Neural progenitor cell (in vitro differentiated cells): ENCODE measurements at regions not wholly inside any gene's neighbourhood (a gene's known extent, or its start where the extent isn't known, plus 50 kb on each side); places are given as distances from the start of the nearest gene placed in this dataset.

Source experiments
- EZH2 ChIP-seq: fragments of 200-600 bp; sonication (generic); IDR thresholded peaks from 2 replicates; pipeline ENCODE4 v1.6.1; 2017; ENCODE audit warnings: antibody characterized with exemption, mild to moderate bottlenecking, moderate library complexity
- TF ChIP-seq, protein P1 (sequence below): fragments of 200-600 bp; sonication (generic); IDR thresholded peaks from 2 replicates; pipeline ENCODE4 v1.5.1; 2017; ENCODE audit warnings: antibody characterized with exemption, mild to moderate bottlenecking

DNA sequence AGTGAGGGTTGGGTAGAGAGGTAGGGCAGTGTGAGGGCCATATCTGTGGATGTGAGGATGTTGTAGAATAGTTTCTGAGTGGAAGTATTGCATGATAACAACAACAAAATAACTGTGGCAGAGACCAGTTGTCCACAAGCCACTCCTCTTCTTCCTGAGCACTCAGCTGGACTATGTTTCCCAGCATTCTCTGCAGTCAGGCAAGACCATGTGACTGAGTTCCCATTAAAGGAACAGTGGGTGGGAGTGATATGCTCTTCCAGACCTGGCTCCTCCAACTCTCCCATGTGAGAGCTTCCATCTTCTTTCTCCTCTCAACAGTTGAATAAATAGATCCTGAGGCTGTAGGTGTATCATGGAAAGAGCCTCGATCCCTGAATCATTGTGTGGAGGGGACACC lies 272.4 kb downstream of the CBLN1 start:
- TF ChIP-seq, protein P1, sequence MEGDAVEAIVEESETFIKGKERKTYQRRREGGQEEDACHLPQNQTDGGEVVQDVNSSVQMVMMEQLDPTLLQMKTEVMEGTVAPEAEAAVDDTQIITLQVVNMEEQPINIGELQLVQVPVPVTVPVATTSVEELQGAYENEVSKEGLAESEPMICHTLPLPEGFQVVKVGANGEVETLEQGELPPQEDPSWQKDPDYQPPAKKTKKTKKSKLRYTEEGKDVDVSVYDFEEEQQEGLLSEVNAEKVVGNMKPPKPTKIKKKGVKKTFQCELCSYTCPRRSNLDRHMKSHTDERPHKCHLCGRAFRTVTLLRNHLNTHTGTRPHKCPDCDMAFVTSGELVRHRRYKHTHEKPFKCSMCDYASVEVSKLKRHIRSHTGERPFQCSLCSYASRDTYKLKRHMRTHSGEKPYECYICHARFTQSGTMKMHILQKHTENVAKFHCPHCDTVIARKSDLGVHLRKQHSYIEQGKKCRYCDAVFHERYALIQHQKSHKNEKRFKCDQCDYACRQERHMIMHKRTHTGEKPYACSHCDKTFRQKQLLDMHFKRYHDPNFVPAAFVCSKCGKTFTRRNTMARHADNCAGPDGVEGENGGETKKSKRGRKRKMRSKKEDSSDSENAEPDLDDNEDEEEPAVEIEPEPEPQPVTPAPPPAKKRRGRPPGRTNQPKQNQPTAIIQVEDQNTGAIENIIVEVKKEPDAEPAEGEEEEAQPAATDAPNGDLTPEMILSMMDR, result no peak
- TF ChIP-seq EZH2, result no peak
